Mesenchymal stem cell (in vitro differentiated cells and primary cell): ENCODE measurements at regions not wholly inside any gene's neighbourhood (a gene's known extent, or its start where the extent isn't known, plus 50 kb on each side); places are given as distances from the start of the nearest gene placed in this dataset.

Experiments
- DNase-seq: peaks from one replicate; pipeline ENCODE4 v3.0.0-alpha.2; 2013
- H2AFZ ChIP-seq: one replicate; pipeline ENCODE4 v1.6.1; 2013; ENCODE audit warnings: low read depth, mild to moderate bottlenecking, control low read depth, inconsistent platforms, low read length, moderate library complexity
- H2AK5ac ChIP-seq: 2 replicates; pipeline ENCODE4 v1.6.1; 2013; ENCODE audit warnings: low read length, moderate library complexity, mild to moderate bottlenecking, inconsistent platforms; ENCODE audit not compliant: severe bottlenecking
- H2BK120ac ChIP-seq: one replicate; pipeline ENCODE4 v1.6.1; 2013; ENCODE audit warnings: low read depth, mild to moderate bottlenecking, inconsistent platforms, low read length, moderate library complexity
- H2BK12ac ChIP-seq, 2 experiments: one replicate each; pipeline ENCODE4 v1.6.1; 2013; ENCODE audit warnings: inconsistent platforms in 2 of 2, low read length in 2 of 2, mild to moderate bottlenecking in 2 of 2, moderate library complexity in 2 of 2, control low read depth in 1 of 2
- H2BK15ac ChIP-seq: one replicate; pipeline ENCODE4 v1.6.1; 2013; ENCODE audit warnings: mild to moderate bottlenecking, low read depth, inconsistent platforms; ENCODE audit not compliant: poor library complexity, severe bottlenecking
- H2BK5ac ChIP-seq: 2 replicates; pipeline ENCODE4 v1.6.1; 2013; ENCODE audit warnings: low read depth, mild to moderate bottlenecking, low read length, control low read depth, inconsistent platforms; ENCODE audit not compliant: poor library complexity, severe bottlenecking
- H3K14ac ChIP-seq, 2 experiments: one replicate each; pipeline ENCODE4 v1.6.1; 2013; ENCODE audit warnings: inconsistent platforms in 2 of 2, low read length in 2 of 2, control low read depth in 1 of 2, mild to moderate bottlenecking in 1 of 2, moderate library complexity in 1 of 2
- H3K18ac ChIP-seq, 2 experiments: one replicate each; pipeline ENCODE4 v1.6.1; 2013; ENCODE audit warnings: inconsistent platforms in 2 of 2, low read length in 2 of 2, control low read depth in 1 of 2, low read depth in 1 of 2, mild to moderate bottlenecking in 1 of 2
- H3K23ac ChIP-seq, 2 experiments: one replicate each; pipeline ENCODE4 v1.6.1; 2013; ENCODE audit warnings: inconsistent platforms in 2 of 2, low read length in 2 of 2, mild to moderate bottlenecking in 2 of 2, moderate library complexity in 2 of 2, control low read depth in 1 of 2
- H3K27ac ChIP-seq: 2 replicates; pipeline ENCODE4 v1.5.1; 2013; ENCODE audit warnings: mild to moderate bottlenecking, moderate library complexity, low read length, control low read depth, inconsistent platforms; ENCODE audit not compliant: poor library complexity, severe bottlenecking
- H3K27me3 ChIP-seq, 2 experiments: 2 replicates each; pipeline versions ENCODE4 v1.6.1 to v1.7.0; 2013; ENCODE audit warnings: low read length in 2 of 2, mild to moderate bottlenecking in 2 of 2, moderate library complexity in 2 of 2, control low read depth in 1 of 2, inconsistent platforms in 1 of 2; ENCODE audit not compliant: control insufficient read depth in 1 of 2, insufficient read depth in 1 of 2
- H3K36me3 ChIP-seq, 2 experiments: 2 replicates each; pipeline versions ENCODE4 v1.6.1 to v1.7.0; 2013; ENCODE audit warnings: low read length in 2 of 2, control low read depth in 1 of 2, inconsistent platforms in 1 of 2, low read depth in 1 of 2, mild to moderate bottlenecking in 1 of 2; ENCODE audit not compliant: insufficient read depth in 2 of 2, control insufficient read depth in 1 of 2
- H3K4ac ChIP-seq, 2 experiments: one replicate each; pipeline ENCODE4 v1.6.1; 2013; ENCODE audit warnings: inconsistent platforms in 2 of 2, low read length in 2 of 2, mild to moderate bottlenecking in 2 of 2, moderate library complexity in 2 of 2, control low read depth in 1 of 2, low read depth in 1 of 2
- H3K4me1 ChIP-seq: 2 replicates; pipeline ENCODE4 v1.6.1; 2013; ENCODE audit warnings: low read depth, low read length, control low read depth; ENCODE audit not compliant: control insufficient read depth, insufficient read depth
- H3K4me2 ChIP-seq: 2 replicates; pipeline ENCODE4 v1.6.1; 2013; ENCODE audit warnings: low read length, mild to moderate bottlenecking, inconsistent platforms; ENCODE audit not compliant: poor library complexity, severe bottlenecking
- H3K4me3 ChIP-seq, 2 experiments: 2 replicates each; pipeline versions ENCODE4 v1.5.1 to v1.7.0; 2013; ENCODE audit warnings: low read length in 2 of 2, mild to moderate bottlenecking in 2 of 2, control low read depth in 1 of 2, low read depth in 1 of 2; ENCODE audit not compliant: insufficient read depth in 1 of 2
- H3K79me1 ChIP-seq: replicated peaks from 2 replicates; pipeline ENCODE4 v1.6.1; 2013; ENCODE audit warnings: mild to moderate bottlenecking, control low read depth, low read length, inconsistent platforms; ENCODE audit not compliant: poor library complexity, severe bottlenecking
- H3K9ac ChIP-seq: 2 replicates; pipeline ENCODE4 v1.7.0; 2013; ENCODE audit warnings: mild to moderate bottlenecking, low read length, moderate library complexity
- H3K9me3 ChIP-seq: 2 replicates; pipeline ENCODE4 v1.7.0; 2013; ENCODE audit warnings: mild to moderate bottlenecking, low read length; ENCODE audit not compliant: control insufficient read depth
- H4K8ac ChIP-seq: one replicate; pipeline ENCODE4 v1.6.1; 2013; ENCODE audit warnings: inconsistent platforms, mild to moderate bottlenecking, low read length, moderate library complexity
- H4K91ac ChIP-seq: one replicate; pipeline ENCODE4 v1.6.1; 2013; ENCODE audit warnings: mild to moderate bottlenecking, low read length, inconsistent platforms
- WGBS: methylation state at CpG from one replicate; pipeline ENCODE4 v1.1.7; 2013; ENCODE audit warnings: mixed read lengths; 5-methylcytosine and 5-hydroxymethylcytosine counted together

- H2BK12ac ChIP-seq = no peak overlapping the region
- H2BK120ac ChIP-seq = no peak overlapping the region
- no peak for DNase-seq
- no peak overlapping the region for H3K4me2 ChIP-seq
- no peak overlapping the region for H3K4ac ChIP-seq
- H3K14ac ChIP-seq = no peak overlapping the region
- H3K9me3 ChIP-seq = no peaks in the 10 kb centered on the region
- no peak overlapping the region for H2AK5ac ChIP-seq
- H3K18ac ChIP-seq = no peak overlapping the region
- no peaks in the 10 kb centered on the region for H3K4me1 ChIP-seq
- no peaks in the 10 kb centered on the region for H3K36me3 ChIP-seq
- H4K91ac ChIP-seq = no peak overlapping the region
- no peak overlapping the region for H2BK15ac ChIP-seq
- H4K8ac ChIP-seq = no peak overlapping the region
- H3K27me3 ChIP-seq = no peaks in the 10 kb centered on the region
- H3K27ac ChIP-seq = no peak overlapping the region
- no peak overlapping the region for H3K23ac ChIP-seq
- H2BK5ac ChIP-seq = no peak overlapping the region
- no peak overlapping the region for H3K9ac ChIP-seq
- H2AFZ ChIP-seq = no peak overlapping the region
- H3K4me3 ChIP-seq = no peak overlapping the region
- H3K79me1 ChIP-seq = no peaks in the 10 kb centered on the region
- WGBS = 85% methylated on average over 4 of the region's 4 CpGs
These were observed 803.2 kb downstream of the TBC1D22A start for GRCh38 chr22:47565607-47566006.

DNA sequence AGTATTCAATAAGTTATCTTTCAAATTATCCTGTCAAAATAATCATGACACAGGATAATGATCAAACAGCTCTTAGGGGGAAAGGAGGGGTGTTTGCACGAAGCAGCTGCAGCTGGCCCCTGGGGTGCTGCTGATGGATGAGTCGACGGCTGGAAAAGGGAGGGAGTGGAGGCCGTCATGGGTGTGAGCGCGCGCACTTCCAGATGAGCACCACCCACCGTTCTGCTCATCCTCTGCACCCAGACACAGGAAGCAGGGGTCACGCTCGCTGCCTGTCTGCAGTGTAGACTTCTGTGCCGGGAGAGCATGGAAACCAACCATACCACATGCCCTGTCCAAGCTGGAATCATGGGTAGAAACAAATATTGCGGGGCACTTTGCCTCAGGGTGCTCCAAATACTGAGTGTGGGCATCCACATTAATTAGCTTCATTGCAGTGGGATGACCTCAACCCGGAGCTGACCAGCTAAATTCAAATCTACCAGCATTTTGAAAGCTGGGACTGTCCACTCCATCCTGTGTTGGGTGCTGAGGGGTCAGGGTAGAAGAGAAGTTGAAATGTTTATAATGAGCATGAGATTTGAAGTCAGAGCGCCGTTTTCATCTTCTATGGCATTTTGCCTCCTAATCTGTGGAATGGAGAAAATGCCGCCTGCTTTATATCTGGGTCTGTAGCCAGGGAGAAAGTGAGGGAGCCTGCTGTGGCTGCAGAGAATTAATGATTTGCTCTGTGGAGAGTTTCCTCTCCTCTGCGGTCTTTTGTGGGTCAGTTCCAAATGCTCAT lies 802.4 kb downstream of the TBC1D22A start:
- Histone ChIP-seq H3K23ac (no peak overlapping the region), H3K36me3 (no peaks in the 10 kb centered on the region), H2BK12ac (no peak overlapping the region), H3K4me1 (no peaks in the 10 kb centered on the region), H2BK5ac (no peak overlapping the region), H3K18ac (no peak overlapping the region), H3K9me3 (no peaks in the 10 kb centered on the region), H3K79me1 (no peaks in the 10 kb centered on the region), H3K27ac (no peak overlapping the region), H2AK5ac (no peak overlapping the region), H2AFZ (no peak overlapping the region), H3K9ac (no peak overlapping the region), H2BK120ac (no peak overlapping the region), H3K4me2 (no peak overlapping the region), H3K27me3 (no peaks in the 10 kb centered on the region), H4K8ac (no peak overlapping the region), H2BK15ac (no peak overlapping the region), H3K4ac (no peak overlapping the region), H4K91ac (no peak overlapping the region), H3K14ac (no peak overlapping the region), H3K4me3 (no peak overlapping the region)
- 81% methylated on average over 16 of the region's 17 CpGs for WGBS
- DNase-seq = no peak

- Histone ChIP-seq H3K4me3 (no peak overlapping the region), H3K27ac (no peak overlapping the region), H2BK12ac (no peak overlapping the region), H3K9ac (no peak overlapping the region), H3K4me1 (no peaks in the 10 kb centered on the region), H2BK120ac (no peak overlapping the region), H3K4ac (no peak overlapping the region), H4K8ac (no peak overlapping the region), H3K18ac (no peak overlapping the region), H3K23ac (no peak overlapping the region), H2BK5ac (no peak overlapping the region), H3K9me3 (no peaks in the 10 kb centered on the region), H2AK5ac (no peak overlapping the region), H3K36me3 (no peaks in the 10 kb centered on the region), H3K27me3 (no peaks in the 10 kb centered on the region), H2AFZ (no peak overlapping the region), H4K91ac (no peak overlapping the region), H3K4me2 (no peak overlapping the region), H3K14ac (no peak overlapping the region), H3K79me1 (no peaks in the 10 kb centered on the region), H2BK15ac (no peak overlapping the region)
- 85% methylated on average over 12 of the region's 12 CpGs for WGBS
- DNase-seq = no peak
These were observed 801.7 kb downstream of the TBC1D22A start for GRCh38 chr22:47564158-47564450.

GRCh38 chr22:47563406-47564157 lies 801.1 kb downstream of the TBC1D22A start:
- no peak overlapping the region for H3K14ac ChIP-seq
- H2BK5ac ChIP-seq = no peak overlapping the region
- no peak overlapping the region for H3K27ac ChIP-seq
- no peaks in the 10 kb centered on the region for H3K79me1 ChIP-seq
- H2BK12ac ChIP-seq = no peak overlapping the region
- H3K27me3 ChIP-seq = no peaks in the 10 kb centered on the region
- no peak for DNase-seq
- H3K18ac ChIP-seq = no peak overlapping the region
- H3K4me2 ChIP-seq = no peak overlapping the region
- WGBS = 76% methylated on average over 21 of the region's 21 CpGs
- H2BK120ac ChIP-seq = no peak overlapping the region
- H2AK5ac ChIP-seq = no peak overlapping the region
- H3K4me3 ChIP-seq = no peak overlapping the region
- H2BK15ac ChIP-seq = no peak overlapping the region
- H3K4ac ChIP-seq = no peak overlapping the region
- no peak overlapping the region for H4K91ac ChIP-seq
- no peaks in the 10 kb centered on the region for H3K4me1 ChIP-seq
- no peak overlapping the region for H4K8ac ChIP-seq
- no peaks in the 10 kb centered on the region for H3K9me3 ChIP-seq
- no peak overlapping the region for H3K9ac ChIP-seq
- no peak overlapping the region for H3K23ac ChIP-seq
- no peaks in the 10 kb centered on the region for H3K36me3 ChIP-seq
- no peak overlapping the region for H2AFZ ChIP-seq
